ENCODE measurements at regions not wholly inside any gene's neighbourhood (a gene's known extent, or its start where the extent isn't known, plus 50 kb on each side); places are given as distances from the start of the nearest gene placed in this dataset.

DNA sequence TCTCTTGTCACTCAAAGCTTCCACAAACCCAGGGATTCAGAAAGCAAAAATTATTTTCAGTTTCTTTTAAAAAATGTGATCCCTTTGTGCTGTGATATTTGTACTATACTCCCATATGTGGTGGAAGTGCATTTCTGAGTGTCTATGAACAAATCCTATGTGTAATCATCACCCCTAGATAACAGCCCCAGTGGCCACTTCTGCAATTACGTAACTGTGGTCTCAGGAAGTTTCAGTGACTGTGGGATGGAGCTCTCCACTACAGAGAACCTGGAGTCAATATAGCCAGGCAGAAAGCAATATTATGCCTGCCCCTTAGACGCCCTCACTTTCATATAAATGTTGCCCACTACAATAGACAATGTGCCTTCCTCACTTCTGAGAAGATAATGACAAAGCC, 1101.7 kb upstream of the GHITM start:
- no peak overlapping the region for H3K4me3 ChIP-seq (replicated peaks in 1 of 3; ENCODE audit: insufficient read depth in 1 of 3, low read depth in 1 of 3, low read length in 3 of 3)
- no peaks in the 10 kb centered on the region for H4K20me1 ChIP-seq (replicated peaks; ENCODE audit: control insufficient read depth, extremely low read depth, insufficient read depth, low read length)
- H3K4me1 ChIP-seq (ENCODE audit: control insufficient read depth, extremely low read depth, insufficient read depth, low read length), result no peaks in the 10 kb centered on the region
- H3K9ac ChIP-seq (replicated peaks; ENCODE audit: extremely low read depth, insufficient read depth, low read length), result no peak overlapping the region
- no peak overlapping the region for H2AFZ ChIP-seq (ENCODE audit: low read depth, low read length)
- H3K36me3 ChIP-seq (ENCODE audit: control insufficient read depth in 2 of 2, extremely low read depth in 1 of 2, insufficient read depth in 2 of 2, low read length in 2 of 2), result no peaks in the 10 kb centered on the region
- TF ChIP-seq POLR2AphosphoS5 (IDR thresholded peaks at IDR 0.05; ENCODE audit: insufficient read depth, low read depth, low read length), result no peak
- TF ChIP-seq GATA2 (IDR thresholded peaks at IDR 0.05; ENCODE audit: insufficient read depth, insufficient read length, low read depth, low read length), result no peak
- TF ChIP-seq POLR2A (IDR thresholded peaks at IDR 0.05; ENCODE audit: low read depth, low read length), result no peak
- TF ChIP-seq MYC (IDR thresholded peaks at IDR 0.05; ENCODE audit: low read depth, low read length), result no peak
- TF ChIP-seq, protein P1, sequence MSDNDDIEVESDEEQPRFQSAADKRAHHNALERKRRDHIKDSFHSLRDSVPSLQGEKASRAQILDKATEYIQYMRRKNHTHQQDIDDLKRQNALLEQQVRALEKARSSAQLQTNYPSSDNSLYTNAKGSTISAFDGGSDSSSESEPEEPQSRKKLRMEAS (IDR thresholded peaks at IDR 0.05; ENCODE audit: insufficient read depth, insufficient read length), result no peak
- no peak for TF ChIP-seq CTCF (IDR thresholded peaks at IDR 0.05; ENCODE audit: extremely low read depth in 1 of 2, insufficient read depth in 1 of 2, low read depth in 1 of 2, low read length in 2 of 2)
- no peak for TF ChIP-seq EZH2 (IDR thresholded peaks at IDR 0.05; ENCODE audit: borderline replicate concordance, low read depth, low read length, severe bottlenecking)
- TF ChIP-seq FOS (IDR thresholded peaks at IDR 0.05; ENCODE audit: borderline replicate concordance, insufficient read depth, low read length), result no peak
- TF ChIP-seq JUN (IDR thresholded peaks at IDR 0.05; ENCODE audit: borderline replicate concordance, insufficient read depth, insufficient read length, low read depth), result no peak
- H3K9me3 ChIP-seq (replicated peaks; ENCODE audit: control insufficient read depth, insufficient read depth, low read length), result no peaks in the 10 kb centered on the region
- intact Hi-C loops (cut with micrococcal nuclease), result no loop called here
- POLR2A ChIA-PET, result no interaction called here
- dilution Hi-C loops (cut with MboI; ENCODE audit: extremely low pct_ligation_motif_present, low sequenced_read_pairs), result no loop called here
- H3K27me3 ChIP-seq (ENCODE audit: control insufficient read depth in 2 of 2, insufficient read depth in 2 of 2, low read length in 2 of 2), result no peaks in the 10 kb centered on the region
- H3K79me2 ChIP-seq (ENCODE audit: control insufficient read depth, insufficient read depth, low read length), result no peaks in the 10 kb centered on the region
- DNase-seq (ENCODE audit: low read depth, low spot score), result no peak
- no peak for FAIRE-seq
- no peaks in the 10 kb centered on the region for H3K9me1 ChIP-seq (replicated peaks; ENCODE audit: control insufficient read depth, extremely low read depth, insufficient read depth, low read length)
- H3K27ac ChIP-seq (ENCODE audit: insufficient read depth, low read depth, low read length), result no peak overlapping the region
- BruUV-seq (replicated peaks), result no TSS peak
- CTCF ChIA-PET, result no interaction called here
- no peak overlapping the region for H3K4me2 ChIP-seq (ENCODE audit: insufficient read depth, low read length)

Data from endothelial cell of umbilical vein (primary cell).